D341Med (cell line): ENCODE measurements at regions not wholly inside any gene's neighbourhood (a gene's known extent, or its start where the extent isn't known, plus 50 kb on each side); places are given as distances from the start of the nearest gene placed in this dataset.

Experiments used
- DNase-seq: peaks from one replicate; pipeline ENCODE4 v3.0.0; 2012; ENCODE audit warnings: low spot score

GRCh38 chr2:23238011-23238657 lies 146.8 kb upstream of the KLHL29 start:
- no peak for DNase-seq

DNA sequence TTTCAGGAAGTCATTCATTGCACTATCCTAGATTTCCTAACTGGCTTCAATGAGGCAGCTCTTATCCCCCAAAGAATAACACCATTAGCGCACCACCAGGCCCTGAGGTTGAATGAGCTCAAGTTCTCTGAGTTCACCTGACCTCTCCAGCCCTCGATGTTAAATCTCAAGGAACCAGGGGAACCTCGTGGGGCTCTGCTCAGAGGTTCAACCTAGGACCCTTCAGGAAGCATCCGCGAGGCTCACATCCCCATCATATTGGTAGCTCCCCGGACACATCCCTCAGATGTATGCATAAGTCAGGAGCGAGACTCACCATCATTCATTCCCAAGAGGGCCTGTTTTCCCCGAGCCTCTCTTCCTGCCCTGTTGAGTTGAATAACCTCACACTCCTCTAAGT lies 145.6 kb upstream of the KLHL29 start:
- DNase-seq = no peak

DNA sequence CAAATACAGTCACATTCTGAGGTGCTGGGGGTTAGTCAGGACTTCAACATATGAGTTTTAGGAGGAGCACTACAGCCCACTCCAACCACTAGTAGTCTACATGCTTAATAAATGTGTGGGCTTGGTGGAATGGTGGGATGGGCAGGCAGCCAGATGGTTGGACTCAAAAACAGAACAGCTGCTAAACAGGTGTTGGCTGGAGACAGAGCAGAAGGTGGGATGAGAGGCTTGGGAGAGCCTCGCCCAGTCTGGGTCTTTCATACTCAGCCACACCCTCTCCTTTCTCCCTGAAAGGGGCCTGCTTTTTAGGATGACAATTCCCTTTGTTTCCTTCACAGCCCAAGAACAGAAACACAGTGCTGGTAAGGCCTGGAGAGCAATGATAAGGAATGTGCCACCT lies 143.9 kb upstream of the KLHL29 start:
- DNase-seq = no peak

- no peak for DNase-seq
These were observed 143.3 kb upstream of the KLHL29 start for GRCh38 chr2:23241611-23242245.

DNA sequence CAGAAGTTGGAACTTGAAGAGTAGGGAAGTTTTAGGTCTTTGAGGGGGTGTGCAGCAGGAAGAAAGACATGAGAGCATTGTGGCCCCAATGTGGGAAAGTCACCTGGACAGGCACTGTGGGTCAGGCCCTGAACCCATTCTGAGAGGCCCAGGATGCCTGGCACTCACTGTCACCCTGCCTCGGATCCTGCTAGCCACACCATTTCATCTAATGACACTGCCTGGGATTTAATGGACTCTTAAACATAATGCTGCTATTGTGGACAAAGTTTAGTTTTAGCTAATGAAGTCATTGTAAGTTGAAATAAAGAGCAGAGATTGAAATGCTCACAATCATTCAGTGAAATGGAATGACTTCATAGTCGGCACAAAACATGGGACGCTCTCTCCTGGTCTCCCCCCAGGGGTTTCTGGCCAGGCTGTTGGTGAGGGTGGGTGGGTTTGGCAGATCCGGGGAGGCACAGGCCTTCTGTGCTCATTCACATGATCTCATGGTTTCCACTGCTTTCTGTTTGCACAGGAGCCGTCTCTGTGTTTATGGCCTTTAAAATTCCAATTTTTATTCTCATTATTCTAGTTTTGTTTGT lies 141.8 kb upstream of the KLHL29 start:
- DNase-seq = no peak

DNA sequence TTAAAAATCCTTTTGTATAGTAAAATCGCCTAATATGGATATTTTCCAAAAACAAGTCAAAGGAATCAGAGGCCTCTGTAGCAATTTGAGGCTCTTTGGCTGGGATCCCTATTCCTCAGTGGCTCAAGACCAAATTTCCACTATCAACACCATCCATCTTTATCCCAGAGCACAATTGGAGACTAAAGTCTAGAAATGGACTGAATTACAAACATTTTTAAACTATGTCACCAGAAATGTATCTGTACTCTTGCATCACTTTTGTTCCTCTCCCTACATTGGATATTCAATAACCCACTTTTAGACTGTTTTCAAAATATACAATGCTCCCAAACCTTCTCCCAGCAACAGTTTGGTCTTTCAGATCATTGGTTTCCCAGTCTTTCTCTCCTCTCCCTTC lies 140.4 kb upstream of the KLHL29 start:
- no peak for DNase-seq

DNA sequence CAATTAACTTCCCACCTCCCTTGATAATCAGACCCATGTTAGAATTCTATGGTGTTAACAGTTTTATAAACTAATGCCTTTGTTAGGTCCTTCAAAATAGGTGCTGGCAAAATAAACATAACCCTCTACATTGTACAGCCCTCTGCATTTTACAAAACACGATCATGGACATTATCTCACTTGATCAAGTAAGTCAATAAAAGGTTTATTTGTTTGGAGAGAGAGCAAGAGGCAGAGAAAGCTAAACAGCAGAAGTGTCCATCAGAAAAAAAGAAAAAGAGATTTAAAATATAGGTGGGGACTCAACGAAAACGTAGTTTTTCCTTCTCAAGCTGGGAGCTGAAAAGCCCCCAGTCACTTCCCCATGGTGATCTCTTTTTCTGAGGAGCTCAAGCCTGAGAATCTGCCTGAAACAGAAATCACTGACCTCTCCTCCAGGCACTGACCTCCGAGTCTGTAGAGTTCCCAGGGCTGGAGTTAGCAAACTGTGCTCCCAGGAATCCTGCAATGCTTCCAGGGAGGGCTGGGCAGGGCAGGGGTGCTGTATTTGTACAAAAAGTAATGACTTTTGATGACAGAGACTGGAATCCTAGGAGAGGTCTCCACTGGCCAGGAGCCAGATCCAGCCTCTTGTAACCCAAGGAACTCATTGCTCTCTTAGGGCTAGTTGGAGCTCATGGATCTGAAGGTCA lies 137.8 kb upstream of the KLHL29 start:
- no peak for DNase-seq

GRCh38 chr2:23248667-23249066 lies 136.3 kb upstream of the KLHL29 start:
- DNase-seq = no peak

DNA sequence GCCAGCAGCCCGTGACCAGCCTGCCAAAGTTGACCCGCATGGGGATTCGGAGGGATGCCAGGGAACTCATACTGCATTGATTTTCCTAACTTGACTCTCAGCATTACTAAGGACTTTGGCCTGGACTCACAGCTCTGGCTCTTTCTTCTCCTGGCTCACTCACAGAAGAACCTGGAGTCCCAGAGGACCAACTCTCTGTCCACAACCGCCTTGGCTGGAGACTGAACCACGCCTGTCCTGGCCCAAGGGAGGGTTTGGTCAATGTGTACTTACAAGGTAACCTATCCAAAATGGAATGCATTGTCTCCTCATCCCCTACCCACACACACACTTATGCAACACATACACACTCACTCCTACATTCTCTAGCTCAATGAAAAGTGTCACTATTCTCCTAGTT lies 135.6 kb upstream of the KLHL29 start:
- DNase-seq = no peak

DNA sequence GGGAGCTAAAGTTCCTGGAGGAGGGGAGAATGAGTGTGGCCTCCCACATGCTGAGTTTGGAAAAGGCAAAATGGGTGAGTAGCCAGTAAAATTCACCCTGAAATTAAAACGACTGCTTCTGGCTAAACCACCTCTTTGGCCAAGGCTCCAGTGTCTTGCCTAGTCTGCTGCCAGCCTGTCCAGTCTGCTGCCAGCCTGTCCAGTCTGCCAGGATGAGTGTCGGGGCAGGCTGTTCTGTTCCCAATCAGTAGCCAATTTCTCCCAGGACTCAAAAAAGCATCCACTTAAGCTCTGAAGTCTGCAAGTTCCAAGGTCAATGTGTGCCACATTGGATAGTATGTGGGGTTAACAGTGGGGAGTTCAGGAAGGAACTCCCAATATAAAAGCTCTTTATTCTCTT lies 134.6 kb upstream of the KLHL29 start:
- DNase-seq = no peak

GRCh38 chr2:23256643-23257042 lies 128.3 kb upstream of the KLHL29 start:
- no peak for DNase-seq

DNA sequence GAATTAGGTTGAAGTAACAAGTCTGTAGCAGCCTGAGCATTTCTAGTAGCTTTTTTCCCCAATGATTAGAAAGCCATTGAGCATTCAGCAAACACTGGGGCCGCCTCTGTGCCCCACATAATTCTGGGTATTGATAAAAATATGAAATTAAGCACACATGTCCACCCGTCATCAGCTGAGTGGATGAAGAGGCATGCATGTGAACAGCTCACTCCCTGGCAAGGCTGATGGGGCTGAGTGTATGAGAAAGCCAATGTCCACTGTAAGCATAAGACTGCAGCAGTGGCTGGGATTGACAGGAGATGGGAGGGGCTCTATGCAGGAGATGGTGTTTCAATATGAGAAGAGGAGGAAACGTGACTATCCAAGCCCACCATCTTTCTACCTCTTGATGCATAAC lies 124.4 kb upstream of the KLHL29 start:
- no peak for DNase-seq

DNA sequence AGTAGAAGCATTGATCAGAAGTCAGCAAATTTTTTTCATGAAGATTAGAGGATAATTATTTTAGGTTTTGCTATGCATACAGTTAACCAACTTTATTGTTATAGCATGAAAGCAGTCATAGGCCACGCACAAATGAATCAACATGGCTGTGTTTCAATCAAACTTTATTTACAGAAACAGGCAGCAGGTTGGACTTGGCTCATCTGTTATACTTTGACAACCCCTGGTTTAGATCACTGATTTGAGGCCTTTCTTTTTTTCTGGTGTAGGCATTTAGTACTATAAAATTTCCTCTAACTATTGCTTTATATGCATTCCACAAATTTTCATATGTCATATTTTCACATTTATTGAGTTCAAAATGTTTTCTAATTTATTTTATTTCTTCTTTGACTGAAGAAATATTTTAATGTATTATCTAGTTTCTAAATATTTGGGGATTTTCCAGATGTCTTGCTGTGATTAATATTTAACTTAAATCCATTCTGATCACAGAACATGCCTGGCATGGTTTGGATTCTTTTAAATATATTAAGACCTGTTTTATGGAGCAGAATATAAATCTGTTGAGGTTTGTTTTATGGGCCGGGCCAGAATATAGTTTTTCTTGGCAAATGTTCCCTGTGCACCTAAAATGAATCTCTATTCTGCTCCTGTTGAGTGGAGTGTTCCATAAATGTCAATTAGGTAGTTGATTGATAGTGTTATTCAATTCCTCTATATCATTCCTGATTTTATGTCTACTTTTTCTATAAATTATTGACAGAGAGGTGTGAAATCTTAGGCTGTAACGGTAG lies 116.3 kb upstream of the KLHL29 start:
- DNase-seq = no peak

- no peak for DNase-seq
These were observed 115.2 kb upstream of the KLHL29 start for GRCh38 chr2:23269747-23270146.

DNA sequence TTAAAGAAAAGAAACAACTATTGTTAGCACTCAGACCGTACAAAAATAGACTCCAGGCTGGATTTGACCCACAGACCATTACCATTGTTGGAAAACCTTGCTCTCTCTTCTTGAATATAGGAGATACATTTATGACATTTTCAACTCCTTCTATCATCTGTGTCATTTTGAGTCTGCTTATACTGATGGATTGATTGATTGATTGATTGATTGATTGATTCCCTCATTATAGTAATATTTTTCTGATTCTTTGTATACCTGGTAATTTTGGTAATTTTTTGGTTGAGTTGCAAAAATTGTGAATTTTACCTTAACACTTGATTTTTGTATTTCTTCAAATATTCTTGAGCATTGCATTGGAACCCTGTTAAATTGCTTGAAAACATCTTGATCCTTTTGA lies 114.2 kb upstream of the KLHL29 start:
- DNase-seq = no peak

- DNase-seq = no peak
These were observed 113.7 kb upstream of the KLHL29 start for GRCh38 chr2:23271230-23271629.

DNA sequence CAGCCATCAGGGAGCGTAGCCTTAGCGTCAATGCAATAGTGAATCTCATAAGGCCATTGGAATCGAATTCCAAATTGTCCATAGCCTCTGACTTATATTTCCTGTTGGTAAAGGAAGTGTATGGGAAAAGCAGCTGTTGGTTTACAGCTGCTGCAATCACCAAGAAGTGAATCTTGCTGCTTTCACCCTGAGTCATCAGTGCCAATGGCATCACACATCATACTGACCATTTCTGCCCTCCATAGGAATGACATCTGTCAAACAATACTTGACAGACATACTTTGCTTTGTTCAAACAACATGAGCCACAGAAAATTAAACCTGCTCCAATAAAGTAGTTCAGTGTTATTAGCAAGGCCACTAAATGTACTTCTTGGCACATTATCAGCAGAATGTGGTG lies 111.2 kb upstream of the KLHL29 start:
- no peak for DNase-seq

- DNase-seq = no peak
These were observed 104.6 kb upstream of the KLHL29 start for GRCh38 chr2:23280401-23280800.

DNA sequence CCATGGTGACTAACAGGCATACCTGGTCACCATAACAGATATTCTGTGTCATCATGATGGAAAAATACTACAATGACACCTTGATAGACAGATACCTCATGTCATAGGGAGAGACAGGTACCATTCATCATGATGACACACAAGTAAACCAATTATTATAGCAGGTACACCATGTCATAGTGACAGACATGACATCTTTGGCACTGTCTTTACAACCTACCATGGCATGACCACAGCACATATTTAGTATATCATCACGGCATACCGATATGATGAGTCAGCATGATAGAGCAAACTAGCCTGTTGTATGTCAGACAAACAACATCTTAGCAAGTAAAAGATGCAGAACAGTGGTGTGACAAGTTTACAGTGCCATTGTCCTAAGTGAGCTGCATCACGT lies 101.3 kb upstream of the KLHL29 start:
- no peak for DNase-seq

GRCh38 chr2:23285091-23285800 lies 99.7 kb upstream of the KLHL29 start:
- no peak for DNase-seq

DNA sequence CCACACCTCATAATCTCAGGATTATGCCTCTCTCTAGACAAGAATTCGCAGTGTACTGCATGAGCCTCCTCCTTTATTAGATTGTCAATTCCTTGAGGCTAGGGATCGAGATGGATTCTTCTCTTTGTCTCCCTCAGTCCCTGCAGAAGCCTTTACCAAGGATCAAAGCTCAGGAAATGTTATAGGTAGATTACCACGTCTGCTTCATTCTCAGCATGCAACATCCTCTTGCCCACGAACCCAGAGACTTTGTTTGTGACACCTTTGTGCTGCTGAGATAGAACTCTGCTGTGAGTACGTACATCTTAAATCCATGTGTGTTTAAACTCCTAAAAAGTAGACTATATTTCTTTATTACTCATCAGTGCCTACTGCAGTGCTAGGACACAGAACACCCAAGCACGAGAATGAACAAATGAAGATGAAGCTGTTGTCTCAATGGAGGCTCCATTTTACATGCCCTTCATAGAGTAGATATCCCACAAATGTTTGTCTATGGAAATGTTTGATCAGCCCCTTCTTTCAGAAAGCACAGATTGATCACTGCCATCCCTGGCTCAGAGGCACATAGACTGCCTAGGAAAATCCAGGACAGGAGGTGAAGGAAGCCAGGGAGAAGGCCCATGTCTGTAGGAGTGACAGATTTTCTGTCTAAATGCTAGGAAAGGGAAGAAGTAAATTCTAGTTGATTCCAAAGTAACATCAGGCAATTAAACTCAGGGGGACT lies 98.8 kb upstream of the KLHL29 start:
- no peak for DNase-seq
